ENCODE measurements at regions not wholly inside any gene's neighbourhood (a gene's known extent, or its start where the extent isn't known, plus 50 kb on each side); places are given as distances from the start of the nearest gene placed in this dataset.
A peak's percentile ranks its signal among the peaks of the same experiment; 100 is the strongest.

- no peak for DNase-seq (ENCODE audit: low spot score)
Observed at GRCh38 chr6:105578179-105578707, 175.4 kb upstream of the PREP start.

- DNase-seq (ENCODE audit: low spot score): no peak
Observed at GRCh38 chr6:105573556-105573955, 170.7 kb upstream of the PREP start.

DNA sequence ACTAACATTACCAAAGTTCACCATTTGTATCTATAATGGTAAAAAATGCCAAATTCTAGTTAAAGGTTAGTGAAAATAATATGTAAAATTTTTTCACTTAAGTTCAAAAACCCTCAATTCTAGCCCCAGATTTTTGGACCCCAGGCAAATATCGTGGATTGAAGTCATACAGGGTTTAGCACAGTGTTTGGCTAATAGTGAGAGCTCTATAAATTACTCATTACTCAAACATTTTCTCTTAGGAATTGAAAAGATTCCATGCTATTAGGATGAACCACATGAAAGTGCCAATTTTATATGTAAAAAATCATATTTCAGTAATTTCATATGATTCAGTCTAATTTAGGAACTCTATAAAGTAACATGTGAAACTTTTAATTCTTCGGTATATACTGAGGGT, 170.3 kb upstream of the PREP start:
- DNase-seq (ENCODE audit: low spot score): no peak

- no peak for DNase-seq (ENCODE audit: low spot score)
Observed at GRCh38 chr6:105570416-105570815, 167.5 kb upstream of the PREP start.

DNA sequence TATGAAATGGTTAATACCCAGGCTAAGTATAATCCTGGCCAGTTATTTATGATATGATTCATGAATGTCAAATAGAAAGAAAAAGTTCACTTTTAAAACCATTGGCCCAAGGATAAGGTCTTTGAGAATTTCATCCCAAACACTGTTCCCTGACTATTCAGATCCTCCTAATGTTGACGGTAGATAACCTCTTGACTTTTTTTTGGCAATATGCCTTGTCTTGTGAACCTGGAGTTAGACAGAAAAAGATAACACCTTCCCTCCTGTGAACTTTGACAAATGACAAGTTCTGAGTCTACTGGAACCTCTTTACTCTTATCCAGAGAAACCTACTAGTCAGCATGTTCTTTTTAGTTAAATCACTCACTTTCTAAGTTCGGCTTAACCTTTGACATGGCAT, 166.8 kb upstream of the PREP start:
- DNase-seq (ENCODE audit: low spot score): no peak

- DNase-seq (ENCODE audit: low spot score): no peak
Observed at GRCh38 chr6:105568751-105569150, 165.9 kb upstream of the PREP start.

GRCh38 chr6:105568142-105568541, 165.3 kb upstream of the PREP start:
- no peak for DNase-seq (ENCODE audit: low spot score)

- DNase-seq (ENCODE audit: low spot score): no peak
Observed at GRCh38 chr6:105567140-105567539, 164.3 kb upstream of the PREP start.

GRCh38 chr6:105566503-105566902, 163.6 kb upstream of the PREP start:
- no peak for DNase-seq (ENCODE audit: low spot score)

DNA sequence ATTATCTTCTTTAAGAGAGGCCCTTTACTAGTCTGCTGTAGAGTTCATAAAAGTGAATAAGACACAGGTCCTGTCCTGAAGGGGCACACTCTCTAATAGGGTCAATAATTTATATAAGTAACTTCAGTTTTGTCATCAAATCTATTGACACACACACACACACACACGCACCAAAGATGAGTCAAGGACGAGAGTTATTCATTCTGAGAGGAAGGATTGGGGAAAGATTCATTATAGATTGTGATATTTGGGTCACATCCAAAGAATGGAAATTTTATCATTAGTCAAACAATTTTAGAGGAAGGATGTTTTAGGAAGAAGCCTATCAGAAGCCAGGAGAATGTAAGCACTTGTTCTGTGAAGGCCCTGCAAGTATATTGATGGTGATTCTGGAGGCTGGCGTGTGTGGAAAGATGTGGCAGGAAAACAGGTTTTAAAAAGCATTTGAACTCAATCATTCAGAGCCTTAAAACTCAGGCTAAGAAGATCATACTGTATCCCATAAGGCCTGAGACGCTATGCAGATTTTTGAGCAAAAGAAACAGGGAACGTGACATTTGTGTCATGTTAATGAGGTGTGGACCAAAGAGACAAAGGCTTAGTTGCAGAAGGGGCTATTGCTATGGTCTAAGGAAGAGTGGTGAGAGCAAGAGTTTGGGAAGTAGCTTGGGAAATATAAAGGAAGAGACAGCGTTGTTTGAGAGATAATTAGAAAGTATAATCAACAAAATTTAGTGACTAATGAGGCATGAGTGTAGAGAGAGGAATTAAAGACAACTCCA, 161.4 kb upstream of the PREP start:
- DNase-seq (ENCODE audit: low spot score): no peak

GRCh38 chr6:105562027-105562426, 159.1 kb upstream of the PREP start:
- DNase-seq (ENCODE audit: low spot score): no peak

DNA sequence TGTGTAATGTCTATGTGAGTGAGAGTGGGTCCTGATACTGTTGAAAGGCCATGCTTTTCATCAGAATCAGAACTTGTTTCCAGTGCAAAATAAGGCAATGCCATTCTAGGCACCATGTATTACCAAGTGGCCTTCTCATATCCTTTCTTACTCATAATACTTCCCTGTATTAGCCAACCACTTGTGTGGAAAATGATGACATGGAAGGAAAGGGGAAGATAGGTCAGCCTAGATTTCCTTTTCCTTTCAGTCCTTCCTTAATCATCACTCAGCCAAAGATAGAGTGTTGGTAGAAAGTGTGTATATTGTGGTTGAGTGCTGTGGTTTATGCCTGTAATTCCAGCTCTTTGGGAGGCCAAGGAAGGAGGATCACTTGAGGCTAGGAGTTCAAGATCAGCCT, 158.6 kb upstream of the PREP start:
- no peak for DNase-seq (ENCODE audit: low spot score)

DNA sequence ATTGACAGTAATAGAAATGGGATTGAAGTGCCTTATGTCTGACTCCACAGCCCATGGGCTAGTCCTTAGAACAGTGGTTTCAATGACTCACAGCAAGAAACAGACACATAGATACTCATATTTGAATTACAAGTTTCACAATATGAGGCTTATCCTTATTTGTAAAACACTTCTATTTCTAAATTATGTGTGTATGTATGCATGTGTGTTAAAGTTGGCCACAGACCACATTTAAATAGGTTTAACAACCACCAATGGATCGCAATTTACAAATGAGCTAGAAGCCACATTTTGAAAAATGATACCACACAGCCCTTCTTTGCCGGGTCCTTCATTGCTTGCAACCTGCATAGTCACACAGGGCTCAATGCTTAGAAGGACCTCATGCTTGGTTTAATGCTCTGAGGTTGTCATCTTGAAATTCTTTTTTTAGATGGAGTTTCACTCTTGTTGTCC, 157.8 kb upstream of the PREP start:
- DNase-seq (ENCODE audit: low spot score): no peak

DNA sequence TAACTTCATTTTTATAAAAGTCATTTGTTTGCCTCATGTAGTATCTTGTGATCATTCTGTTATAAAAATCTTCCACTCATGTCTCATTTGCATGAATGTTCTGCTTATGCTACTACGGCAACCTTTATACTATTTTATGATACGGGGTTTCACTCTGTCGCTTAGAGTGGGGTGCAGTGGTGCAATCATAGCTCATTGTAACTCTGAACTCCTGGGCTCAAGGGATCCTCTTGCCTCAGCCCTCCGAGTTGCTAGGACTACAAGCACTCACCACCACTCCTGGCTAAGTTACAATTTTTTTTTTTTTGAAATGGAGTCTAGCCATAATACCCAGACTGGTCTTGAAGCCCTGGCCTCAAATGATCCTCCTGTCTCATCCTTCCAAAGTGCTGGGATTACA, 154.4 kb upstream of the PREP start:
- DNase-seq (ENCODE audit: low spot score): no peak

- no peak for DNase-seq (ENCODE audit: low spot score)
Observed at GRCh38 chr6:105553171-105553570, 150.3 kb upstream of the PREP start.

GRCh38 chr6:105550955-105551620, 148.2 kb upstream of the PREP start:
- DNase-seq (ENCODE audit: low spot score): no peak

DNA sequence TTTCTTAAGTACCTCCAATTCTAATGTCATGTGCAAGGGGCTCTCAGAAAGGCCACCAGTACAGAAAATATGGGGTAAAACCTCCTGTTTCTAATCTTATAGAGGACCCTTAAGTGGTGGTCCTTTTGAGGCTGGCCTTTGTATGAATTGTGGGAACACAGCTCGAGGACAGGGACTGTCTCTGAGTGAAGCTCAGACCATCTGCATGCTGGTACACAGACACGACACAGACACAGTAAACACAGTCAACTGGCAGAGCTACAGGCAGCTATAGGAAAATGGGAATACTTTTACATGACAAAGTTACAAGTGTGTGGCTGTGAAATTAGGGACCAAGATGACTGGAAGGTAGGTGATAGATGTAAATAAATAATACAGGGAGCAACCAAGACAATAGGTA, 143.9 kb upstream of the PREP start:
- no peak for DNase-seq (ENCODE audit: low spot score)

DNA sequence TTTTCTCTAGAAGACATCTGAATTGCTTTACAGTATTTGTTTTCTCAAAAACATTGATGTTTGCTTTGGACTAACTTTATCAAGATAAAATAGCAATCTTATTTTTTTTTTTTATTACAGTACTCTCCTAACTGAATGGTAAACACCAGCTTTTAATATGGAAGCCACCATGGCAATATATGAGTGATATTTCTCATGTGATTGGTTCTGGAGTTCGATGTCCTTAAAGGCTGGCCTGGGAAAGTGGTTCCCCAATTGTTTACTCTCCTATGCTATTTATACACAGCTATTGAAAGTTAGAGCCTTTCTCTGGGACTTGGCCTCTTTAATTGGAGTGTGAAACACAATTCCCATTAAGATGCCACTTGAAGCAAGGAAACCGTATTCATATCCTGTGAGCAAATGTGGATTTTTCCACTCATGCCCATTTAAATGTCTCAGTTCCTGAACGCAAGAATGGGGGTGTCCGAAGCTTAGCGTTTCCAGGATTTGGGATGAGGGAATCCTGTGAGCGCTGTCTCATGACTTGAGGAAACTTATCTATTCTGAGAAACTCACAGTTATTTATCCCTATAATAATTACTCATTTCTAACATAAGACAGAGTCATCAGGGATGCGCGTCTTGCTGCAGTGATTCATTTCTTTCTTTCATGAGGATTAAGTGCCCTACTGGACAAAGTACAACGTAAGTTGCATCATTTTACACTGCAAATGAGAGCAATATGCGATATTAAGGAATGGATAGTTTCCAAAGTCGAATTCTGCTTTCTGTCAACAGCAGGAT, 143.3 kb upstream of the PREP start:
- peak; percentile 63 for DNase-seq (ENCODE audit: low spot score)

GRCh38 chr6:105545228-105545920, 142.5 kb upstream of the PREP start:
- no peak for DNase-seq (ENCODE audit: low spot score)

DNA sequence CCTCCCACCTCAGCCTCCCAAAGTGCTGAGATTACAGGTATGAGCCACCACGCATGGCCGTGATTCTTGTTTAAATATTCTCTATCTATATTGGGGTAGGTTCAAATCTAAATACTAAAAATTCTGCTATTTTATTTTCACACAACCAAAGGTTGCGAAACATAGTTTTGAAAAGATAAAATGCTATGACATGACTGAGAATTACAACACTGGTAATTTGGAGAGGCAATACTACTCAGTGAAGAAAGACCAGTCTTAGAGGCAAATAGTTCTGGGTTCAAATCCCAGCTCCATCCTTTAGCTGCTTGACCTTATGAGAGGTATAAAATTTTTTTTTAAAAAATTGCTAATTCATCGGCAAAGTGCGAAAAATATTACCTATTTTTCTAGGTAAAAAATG, 137.0 kb upstream of the PREP start:
- DNase-seq (ENCODE audit: low spot score): no peak

- no peak for DNase-seq (ENCODE audit: low spot score)
Observed at GRCh38 chr6:105537981-105538578, 135.2 kb upstream of the PREP start.

GRCh38 chr6:105536961-105537360, 134.1 kb upstream of the PREP start:
- DNase-seq (ENCODE audit: low spot score): no peak
